ENCODE measurements at regions not wholly inside any gene's neighbourhood (a gene's known extent, or its start where the extent isn't known, plus 50 kb on each side); places are given as distances from the start of the nearest gene placed in this dataset.

DNA sequence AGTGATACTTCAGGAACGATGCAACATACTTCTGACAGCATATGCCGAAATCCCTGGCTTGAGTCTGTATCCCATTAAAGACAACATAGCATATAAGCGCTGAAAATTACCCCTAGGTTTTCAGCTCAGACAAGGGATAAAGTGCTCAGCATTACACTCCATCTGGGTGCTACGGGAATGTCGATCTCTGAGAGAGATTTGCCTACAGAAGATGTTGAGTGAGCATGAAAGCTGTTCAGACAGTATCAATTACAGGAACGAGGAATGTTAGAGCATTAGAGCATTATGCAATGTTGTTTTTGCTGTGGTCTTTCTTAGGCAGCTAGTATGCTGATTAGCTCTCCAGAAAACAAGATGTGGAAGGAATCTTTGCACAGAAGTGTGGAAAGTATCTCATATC, 484.5 kb downstream of the LIG4 start:
- H3K27ac ChIP-seq: no peak overlapping the region
- no peak for TF ChIP-seq ZFX (IDR thresholded peaks at IDR 0.05)
- TF ChIP-seq, protein P1, sequence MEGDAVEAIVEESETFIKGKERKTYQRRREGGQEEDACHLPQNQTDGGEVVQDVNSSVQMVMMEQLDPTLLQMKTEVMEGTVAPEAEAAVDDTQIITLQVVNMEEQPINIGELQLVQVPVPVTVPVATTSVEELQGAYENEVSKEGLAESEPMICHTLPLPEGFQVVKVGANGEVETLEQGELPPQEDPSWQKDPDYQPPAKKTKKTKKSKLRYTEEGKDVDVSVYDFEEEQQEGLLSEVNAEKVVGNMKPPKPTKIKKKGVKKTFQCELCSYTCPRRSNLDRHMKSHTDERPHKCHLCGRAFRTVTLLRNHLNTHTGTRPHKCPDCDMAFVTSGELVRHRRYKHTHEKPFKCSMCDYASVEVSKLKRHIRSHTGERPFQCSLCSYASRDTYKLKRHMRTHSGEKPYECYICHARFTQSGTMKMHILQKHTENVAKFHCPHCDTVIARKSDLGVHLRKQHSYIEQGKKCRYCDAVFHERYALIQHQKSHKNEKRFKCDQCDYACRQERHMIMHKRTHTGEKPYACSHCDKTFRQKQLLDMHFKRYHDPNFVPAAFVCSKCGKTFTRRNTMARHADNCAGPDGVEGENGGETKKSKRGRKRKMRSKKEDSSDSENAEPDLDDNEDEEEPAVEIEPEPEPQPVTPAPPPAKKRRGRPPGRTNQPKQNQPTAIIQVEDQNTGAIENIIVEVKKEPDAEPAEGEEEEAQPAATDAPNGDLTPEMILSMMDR (conservative IDR thresholded peaks at IDR 0.05): no peak

- no peak for TF ChIP-seq ZFX (IDR thresholded peaks at IDR 0.05)
- TF ChIP-seq, protein P1 (conservative IDR thresholded peaks at IDR 0.05): no peak
- H3K27ac ChIP-seq: no peak overlapping the region
Observed at GRCh38 chr13:107721125-107721869, 494.0 kb downstream of the LIG4 start.

DNA sequence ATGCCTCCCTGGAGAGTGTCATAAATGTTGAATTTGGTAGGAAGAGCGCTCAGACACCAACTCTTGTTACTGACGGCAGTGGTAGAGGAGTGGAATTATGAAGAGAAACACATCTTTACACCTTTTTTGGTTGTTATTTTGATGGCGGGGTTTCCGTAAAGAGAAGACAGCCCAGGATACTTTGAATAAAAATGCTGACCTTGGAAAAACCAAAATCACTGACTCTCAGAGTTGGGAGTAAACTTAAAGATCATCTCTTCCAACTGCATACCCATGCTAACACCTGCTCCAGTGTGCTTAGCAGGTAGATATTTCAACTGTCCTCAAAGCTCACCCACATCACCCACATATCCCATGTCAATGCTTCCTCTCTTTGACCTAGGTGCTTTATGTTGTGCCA, 498.6 kb downstream of the LIG4 start:
- H3K27ac ChIP-seq: no peak overlapping the region
- TF ChIP-seq, protein P1 (conservative IDR thresholded peaks at IDR 0.05): no peak
- no peak for TF ChIP-seq ZFX (IDR thresholded peaks at IDR 0.05)

- no peak overlapping the region for H3K27ac ChIP-seq
- TF ChIP-seq ZFX (IDR thresholded peaks at IDR 0.05): no peak
- TF ChIP-seq, protein P1 (conservative IDR thresholded peaks at IDR 0.05): no peak
Observed at GRCh38 chr13:107716241-107716640, 499.1 kb downstream of the LIG4 start.

DNA sequence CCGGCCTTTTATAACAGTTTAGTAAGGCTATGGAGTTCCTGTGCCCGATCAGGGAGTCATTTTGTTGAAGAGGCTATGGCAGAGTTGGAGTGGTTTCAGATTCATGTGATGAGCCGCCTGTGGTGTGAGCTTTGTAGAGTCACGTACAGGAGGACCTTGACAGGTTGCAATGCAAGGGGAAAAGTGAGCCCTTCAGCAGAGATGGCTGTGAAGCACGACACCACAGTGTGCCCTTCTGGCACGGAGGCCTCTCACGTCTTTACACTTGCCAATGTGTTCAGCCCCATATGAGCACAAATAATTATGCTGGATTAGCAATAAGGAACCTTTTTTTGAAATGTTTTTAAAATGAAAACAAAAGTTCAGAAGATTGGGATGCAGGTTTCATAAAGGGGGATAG, 499.8 kb downstream of the LIG4 start:
- no peak overlapping the region for H3K27ac ChIP-seq
- no peak for TF ChIP-seq ZFX (IDR thresholded peaks at IDR 0.05)
- TF ChIP-seq, protein P1 (conservative IDR thresholded peaks at IDR 0.05): no peak

DNA sequence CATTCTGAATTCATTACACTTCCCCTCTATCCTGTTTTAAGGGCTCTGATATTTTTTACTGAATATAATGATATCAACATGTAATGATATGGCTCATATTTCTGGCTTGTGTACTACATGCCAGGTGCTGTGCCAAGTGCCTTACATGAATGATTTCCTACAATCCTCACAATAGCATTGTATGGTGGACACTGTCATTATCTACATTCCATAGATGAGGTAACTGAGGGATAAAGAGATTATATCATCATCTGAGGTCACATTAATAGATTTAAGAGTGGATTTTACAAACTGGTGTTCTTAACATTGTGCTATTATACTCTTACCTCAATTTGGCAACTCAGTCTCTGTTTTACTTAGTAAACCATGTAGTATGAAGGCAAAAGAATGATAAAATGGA, 502.0 kb downstream of the LIG4 start:
- no peak overlapping the region for H3K27ac ChIP-seq
- TF ChIP-seq ZFX (IDR thresholded peaks at IDR 0.05): no peak
- TF ChIP-seq, protein P1 (conservative IDR thresholded peaks at IDR 0.05): no peak

DNA sequence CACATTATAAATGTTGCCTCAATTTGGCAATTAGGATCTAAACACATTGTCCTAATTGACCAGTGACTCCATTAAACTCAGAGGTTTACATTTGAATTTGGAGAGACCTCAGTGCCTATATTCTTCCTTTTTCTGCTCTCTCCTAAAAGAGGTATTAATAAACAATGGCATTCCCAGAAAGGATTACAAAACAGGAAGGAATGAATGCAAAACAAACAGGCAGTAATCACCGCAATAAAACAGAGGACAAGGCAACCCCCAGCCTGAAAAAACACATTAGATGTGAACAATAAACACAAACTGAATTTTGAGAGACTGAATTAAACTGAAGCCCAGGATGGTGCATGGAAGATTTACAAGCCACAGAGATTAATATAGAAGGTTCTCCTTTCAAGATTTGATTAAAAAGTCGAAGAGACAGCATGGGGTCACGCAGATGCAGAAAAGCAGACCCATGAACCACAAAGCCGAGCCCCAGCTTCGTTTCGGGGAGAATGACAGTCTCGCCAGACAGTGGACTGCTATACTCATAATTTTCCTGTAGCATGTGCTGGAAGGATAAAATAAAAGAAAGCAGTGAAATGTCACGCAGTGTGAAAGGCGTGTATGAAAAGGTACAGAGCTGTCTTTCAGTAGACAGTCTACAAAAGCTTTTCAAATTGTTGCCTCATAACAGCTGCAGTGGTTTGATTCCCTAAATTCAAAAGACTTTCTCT, 503.0 kb downstream of the LIG4 start:
- TF ChIP-seq, protein P1 (conservative IDR thresholded peaks at IDR 0.05): no peak
- no peak overlapping the region for H3K27ac ChIP-seq

All from C4-2B (cell line).